A172 (cell line): ENCODE measurements at regions not wholly inside any gene's neighbourhood (a gene's known extent, or its start where the extent isn't known, plus 50 kb on each side); places are given as distances from the start of the nearest gene placed in this dataset.

ENCODE experiments used
- DNase-seq: peaks from one replicate; pipeline ENCODE4 v3.0.0-alpha.2; 2015; ENCODE audit warnings: low spot score

DNA sequence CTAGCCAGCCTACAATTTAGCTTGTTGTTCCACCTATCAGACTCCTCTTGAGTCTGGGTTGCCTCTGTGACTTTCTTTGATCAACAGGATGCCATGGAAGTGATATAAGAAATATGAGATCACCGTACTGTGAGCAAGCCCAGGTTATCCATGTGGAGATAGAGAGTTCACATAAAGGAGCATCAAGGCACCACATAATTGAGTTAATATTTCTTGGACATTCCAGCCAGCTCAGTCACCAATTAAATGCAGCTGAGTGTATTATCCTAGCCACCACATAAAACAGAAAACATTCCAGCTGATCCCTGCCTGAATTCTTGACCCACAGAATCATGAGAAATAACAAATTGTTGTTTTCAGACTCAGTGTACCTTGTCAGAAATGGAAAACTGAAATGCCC is 253.6 kb downstream of the PPP1R2C start:
- DNase-seq = peak; percentile 74

DNA sequence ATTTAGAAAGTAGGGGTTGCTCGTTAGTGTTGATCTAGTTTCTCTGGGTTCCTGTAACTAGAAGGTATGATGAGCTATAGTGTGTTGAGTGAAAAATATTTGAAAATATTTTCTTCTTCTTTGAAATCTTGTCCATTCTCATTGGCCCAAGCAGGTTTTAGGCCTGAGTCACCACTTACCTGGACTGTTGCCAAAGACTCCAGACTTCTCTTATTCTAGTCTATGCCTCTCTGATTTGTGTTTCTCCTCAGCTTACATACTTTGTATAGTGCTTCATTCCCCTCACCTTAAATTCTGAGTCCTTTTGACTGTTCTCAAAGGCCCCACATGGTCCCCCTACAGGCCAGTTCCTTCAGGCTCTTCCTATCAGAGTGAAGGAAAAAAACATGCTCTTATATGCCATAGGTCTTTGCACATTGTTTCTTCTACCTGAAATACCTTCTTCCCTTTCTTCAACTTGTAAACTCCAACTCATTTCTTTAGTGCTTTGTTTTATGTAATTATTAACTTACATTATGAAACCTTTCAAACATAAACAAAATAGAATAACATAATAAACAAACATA is 258.2 kb downstream of the PPP1R2C start:
- DNase-seq = peak; percentile 45

DNA sequence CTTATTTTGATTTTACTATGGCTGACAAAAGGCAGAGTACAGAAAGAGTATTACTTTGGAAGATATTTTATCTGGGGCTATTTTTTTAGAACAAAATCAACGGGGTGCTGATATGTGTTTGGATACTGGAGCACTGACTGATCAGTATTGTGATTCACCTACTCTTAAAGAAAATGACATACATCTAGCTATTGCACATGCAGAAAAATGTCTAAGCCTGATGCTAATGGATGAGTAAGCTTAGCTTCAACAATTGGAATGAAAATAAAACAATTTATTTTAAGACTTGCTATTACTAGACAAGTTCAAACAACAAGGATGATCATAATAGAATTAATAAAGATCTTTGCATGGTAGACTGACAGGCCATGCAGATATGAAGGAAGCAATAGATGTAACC is 262.0 kb downstream of the PPP1R2C start:
- no peak for DNase-seq

DNA sequence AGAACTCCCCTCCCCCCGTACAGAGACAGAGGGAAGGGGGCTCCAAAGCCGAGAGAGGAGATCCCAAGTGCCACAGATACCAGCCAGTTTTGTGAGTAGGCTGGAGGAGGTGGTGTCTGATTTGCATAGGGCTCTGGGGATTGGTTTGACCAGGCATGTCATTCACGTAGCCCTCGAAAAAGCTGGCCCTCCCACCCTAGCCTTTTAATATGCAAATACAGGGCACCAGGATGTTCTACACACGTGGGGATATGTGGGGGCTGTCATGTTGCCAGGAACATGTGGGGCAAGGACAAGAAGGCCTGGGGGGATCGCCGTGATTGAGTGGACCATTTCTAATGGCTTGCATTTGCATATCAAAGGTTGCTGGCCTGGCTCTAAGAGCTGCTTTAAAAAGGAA is 272.9 kb downstream of the PPP1R2C start:
- DNase-seq = no peak

DNA sequence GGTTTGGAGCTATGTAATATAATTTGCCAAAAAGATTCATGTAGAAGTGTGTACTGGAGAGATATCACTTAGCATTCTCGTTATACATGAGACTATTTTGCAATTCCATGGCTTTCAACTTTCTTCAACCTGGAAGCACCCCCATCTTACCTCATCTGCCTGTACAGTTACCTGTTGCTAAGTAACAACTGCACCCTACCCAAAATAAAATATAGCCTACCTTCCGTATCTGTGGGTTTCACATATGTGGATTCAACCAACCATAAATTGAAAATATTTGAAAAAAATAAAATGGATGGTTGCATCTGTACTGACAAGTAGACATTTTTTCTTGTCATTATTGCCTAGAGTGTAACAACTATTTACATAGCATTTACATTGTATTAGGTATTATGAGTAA is 278.3 kb downstream of the PPP1R2C start:
- no peak for DNase-seq

DNA sequence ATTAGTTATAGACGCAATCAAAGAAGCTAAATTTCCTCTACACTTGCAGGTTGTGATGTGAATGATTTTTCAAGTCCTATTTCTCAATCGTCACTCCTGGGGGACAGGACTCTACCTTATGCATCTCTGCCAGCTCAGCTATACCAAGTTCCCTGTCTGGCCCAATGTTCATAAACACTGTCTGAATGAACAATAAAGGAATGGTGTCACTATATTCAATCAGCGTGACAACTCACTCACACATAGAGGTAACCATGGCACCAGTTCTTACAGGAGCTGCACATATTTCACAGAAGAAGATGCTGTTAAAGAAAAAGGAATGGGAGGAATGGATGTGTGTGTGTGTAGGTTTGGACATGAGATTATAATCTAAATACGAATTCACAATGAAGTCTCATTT is 280.6 kb downstream of the PPP1R2C start:
- no peak for DNase-seq

DNA sequence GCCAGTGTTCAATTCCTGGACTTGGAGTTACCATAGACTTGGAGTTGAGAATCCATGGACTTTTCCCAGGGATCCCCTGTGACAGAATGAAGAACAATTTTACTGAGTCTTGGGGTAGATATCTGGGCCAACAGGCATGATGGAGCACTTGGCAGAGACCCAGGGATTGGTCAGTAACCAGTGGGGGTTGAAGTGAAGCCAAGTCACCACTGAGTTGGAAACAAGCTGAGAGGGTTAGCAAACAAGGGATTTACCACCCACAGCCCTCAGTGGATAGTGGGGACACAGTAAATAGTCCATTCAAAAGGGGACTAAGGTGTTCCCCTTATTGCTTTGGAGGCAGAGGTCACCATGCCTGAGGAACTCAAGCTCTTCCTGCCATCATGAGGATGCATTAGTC is 281.7 kb downstream of the PPP1R2C start:
- no peak for DNase-seq

DNA sequence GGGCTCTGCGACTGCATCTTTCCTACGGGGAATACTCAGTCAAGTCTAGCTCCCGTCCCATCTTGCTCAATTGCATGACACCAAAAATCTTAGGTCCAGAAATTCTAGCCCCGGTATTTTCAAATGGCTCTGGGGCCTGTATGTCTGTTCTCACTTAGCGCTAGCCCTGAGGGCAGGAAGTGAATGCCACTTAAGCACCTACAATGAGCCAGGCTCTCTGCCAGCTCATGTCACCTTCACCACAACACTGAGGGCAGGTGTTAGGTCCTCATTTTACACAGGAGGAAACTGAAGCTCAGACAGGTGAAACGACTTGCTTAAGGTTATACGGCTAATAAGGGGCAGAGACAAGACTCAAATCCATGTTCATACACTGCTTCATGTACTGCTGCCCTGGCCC is 282.8 kb downstream of the PPP1R2C start:
- no peak for DNase-seq

DNA sequence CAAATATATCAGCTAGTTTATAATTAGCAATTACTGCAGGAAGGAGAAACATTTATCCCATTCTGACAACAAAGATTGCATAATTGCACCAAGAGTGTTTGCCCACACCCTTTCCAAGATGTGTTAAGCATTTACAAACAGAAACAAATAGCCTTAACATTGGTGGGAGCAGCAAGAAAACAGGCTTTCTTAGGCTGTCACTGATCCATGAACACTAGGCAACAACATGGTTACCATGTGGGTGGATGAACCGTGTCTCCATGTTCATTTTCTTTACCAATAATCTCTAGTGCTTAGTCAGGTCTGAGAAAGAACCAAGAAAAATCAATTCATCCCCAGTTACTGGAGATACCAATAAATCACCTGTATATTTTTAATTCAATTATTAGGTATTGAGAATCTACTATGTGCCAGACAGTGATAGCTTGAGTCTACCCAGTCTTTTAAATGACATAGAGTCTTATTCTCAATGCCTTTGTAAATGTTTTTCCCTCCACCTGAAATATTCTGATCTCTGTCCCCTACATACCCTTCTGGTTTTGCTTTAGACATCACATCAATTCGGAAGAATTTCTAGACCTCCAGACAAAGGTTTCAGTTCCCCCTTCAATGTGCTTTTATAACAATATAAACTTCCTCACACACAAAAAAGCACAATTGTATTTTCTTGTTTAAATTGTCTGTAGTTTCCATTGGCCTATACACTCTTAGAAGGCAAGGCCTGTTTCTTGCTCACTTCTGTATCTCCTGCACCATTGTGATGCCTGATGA is 286.6 kb downstream of the PPP1R2C start:
- DNase-seq = no peak

DNA sequence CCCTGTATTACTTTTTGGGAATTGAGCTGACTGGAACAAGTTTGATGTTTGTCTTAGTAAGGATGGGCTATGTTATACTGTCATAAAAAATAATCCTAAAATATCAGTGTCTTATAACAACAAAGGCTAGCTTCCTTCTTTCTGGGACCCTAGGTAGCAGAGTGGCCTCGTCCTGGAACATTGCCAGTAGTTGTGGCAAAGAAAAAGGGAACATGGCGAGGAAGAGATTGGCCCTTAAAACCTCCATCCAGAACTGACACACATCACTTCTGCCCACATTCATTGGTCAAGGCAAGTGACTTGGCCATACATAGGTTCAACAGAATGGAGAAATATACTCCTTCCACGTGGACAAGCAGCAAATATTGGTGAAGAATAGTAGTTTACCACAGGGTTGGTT is 287.9 kb downstream of the PPP1R2C start:
- no peak for DNase-seq

DNA sequence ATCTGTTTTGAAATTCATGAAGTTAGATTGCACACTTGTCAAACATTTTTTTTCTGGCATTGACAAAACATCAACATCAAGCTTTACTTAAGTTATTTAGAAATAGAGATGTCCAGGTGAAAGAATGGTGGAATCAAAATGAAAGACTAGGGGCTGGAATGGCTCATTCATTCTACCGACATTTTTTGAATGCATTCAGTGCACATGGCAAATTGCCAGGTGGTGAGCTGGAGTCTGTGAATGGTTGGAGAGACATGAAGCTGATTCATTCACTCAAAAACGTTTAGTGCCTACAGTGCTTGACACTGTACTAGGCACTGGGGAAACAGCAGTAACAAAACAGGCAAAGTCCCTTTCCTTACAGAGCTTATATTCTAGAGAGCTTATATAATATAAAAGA is 292.4 kb downstream of the PPP1R2C start:
- DNase-seq = no peak

DNA sequence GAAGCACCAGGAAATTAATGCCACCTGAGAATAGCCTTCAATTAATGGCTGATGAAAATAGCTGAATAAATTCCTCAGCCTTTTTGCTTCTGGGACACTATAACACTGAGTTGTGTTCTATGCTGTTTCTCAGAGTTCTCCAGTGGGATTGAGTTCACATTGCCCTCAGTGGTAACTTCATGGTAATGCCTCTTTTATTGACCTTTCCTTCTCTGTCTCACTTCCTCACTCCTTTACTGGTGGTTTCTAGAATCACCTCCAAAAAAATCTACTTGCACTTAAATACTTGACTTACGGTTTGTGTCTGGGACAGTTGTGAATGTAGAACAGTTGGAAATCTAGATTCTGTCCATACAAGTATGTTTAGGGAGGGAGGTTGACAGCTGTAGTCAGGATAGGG is 293.7 kb downstream of the PPP1R2C start:
- DNase-seq = no peak

DNA sequence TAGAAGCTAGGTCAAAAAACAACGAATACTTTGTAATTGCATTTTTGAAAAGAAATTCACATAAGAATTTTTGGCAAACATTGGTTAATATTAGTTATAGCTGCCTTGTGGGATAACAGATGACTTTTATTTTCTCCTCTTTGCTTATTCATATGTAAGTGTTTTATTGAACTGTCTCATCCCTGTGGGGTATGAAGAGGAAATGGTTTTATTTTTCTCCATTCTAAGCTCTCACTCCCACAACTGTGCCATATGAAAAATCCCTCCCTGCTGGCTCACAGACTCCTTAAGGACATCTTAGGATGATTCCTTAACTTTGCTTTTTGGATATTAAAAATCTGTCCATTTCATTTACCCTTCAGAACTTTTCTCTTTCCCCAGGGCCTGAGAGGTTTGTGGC is 300.6 kb downstream of the PPP1R2C start:
- DNase-seq = no peak

DNA sequence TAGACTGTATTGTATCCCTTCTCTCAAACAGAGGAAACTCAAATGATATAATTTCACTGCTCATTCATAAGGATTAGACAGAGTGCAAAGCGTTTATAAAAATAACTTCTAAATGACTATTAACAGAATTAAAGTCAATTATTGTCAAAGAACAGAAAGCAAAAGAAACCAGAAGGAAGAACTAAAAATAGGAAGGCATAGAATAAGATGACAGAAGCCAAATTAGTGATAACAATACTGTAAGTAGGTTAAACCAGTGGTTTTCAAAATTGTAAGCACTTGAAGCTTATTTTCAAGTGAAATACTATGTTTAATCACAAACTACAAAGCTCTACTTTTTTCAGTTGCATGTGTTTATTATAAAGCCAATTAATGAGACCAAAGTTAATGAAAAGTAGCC is 305.2 kb downstream of the PPP1R2C start:
- DNase-seq = no peak

DNA sequence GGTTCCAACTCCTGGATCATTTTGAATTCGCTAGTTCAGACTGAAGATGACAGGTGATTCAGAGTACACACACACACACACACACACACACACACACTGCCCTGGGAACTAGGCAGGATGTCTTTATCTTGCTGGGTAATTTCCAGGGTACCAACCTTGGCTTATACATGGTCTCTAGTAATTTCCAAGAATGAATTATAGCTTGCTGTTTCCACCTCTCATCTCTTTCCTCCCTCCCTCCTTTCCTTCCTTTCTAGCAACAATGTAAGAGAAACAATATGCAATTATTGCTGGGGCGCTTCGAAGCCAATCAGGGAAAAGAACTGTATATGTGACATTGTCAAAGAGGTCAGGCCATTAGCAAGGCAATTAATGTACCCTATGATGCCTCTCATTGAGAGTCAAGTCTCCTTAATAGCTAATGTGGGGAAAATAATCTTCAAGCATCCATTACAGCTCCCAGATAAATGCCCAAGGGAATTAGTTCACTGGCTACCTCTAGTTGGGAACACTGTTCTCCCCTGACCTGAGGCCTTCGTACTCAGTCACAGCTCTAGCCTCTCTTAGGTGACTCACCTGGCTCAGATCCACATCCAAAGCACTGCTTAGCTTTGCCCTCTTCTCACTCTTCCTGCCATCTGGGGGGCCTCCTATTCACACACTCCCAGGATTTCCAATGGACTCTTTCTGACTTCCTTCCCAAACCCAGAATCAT is 311.5 kb downstream of the PPP1R2C start:
- DNase-seq = peak; percentile 3

DNA sequence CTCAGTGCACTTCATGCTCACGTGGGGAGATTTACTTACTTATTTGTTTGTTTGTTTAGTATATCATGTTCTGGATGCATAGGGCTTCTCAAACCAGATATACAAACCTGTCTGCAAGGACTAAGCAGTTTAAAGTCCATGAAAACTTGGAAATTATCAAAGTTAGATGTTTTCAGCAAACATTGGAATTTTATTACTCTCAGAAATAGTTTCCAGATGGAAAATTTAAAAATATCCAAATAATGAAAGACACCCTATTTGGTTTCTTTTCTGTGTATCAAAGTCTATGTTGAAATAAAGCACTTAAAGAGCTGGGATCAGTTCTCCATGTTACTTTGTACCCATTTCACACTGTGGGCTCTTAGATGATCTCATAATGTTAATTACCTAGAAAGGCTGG is 312.1 kb downstream of the PPP1R2C start:
- DNase-seq = no peak

DNA sequence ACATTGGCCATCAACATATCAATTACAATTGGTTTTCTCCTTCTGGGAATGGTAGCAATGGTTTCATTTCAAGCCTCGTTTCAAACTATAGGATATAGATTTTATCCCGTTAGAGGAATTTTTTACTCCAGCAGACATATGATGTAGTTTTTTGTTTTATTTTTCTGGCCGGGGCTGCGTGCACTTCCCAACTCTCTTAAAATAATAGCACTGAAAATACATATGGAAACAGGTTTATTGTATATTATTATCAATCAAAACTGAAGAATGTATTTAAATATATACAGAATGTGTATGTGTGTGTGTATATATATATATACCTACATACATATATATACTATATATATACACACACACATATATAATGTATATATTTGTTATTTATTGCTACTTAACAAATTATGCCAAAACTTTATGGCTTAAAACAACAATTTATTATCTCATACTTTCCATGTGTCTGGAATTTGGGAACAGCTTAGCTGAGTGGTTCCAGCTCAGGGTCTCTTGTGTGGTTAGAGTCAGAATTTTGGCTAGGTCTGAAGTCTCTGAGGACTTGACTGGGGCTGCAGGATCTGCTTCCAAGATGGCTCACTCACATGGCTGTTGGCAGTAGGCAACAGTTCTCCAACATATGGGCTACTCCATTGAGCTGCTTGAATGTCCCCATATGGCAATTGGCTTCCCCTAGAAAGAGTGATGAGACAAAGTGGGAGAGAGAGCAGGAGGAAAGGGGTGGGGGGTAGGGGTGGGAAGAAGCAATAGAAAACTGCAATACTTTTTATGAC is 314.1 kb downstream of the PPP1R2C start:
- DNase-seq = no peak

DNA sequence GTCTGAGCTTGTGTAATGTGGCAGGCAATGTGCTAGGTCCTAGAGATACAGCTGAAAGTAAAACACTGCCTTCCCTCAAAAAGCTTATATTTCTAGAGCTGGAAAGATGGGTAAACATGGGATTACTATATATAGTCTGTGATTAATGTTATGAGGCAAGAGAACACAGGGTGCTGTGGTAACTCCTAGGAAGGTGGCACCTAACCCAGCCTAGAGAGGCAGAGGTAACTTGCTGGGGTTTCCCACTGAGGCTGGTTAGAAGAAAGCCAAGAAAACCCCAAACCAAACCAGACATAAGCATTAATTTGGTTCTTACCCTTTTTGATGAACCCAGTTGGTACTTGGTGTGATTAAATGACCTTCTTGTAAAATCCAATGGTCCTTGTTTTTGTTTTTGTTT is 315.0 kb downstream of the PPP1R2C start:
- no peak for DNase-seq

DNA sequence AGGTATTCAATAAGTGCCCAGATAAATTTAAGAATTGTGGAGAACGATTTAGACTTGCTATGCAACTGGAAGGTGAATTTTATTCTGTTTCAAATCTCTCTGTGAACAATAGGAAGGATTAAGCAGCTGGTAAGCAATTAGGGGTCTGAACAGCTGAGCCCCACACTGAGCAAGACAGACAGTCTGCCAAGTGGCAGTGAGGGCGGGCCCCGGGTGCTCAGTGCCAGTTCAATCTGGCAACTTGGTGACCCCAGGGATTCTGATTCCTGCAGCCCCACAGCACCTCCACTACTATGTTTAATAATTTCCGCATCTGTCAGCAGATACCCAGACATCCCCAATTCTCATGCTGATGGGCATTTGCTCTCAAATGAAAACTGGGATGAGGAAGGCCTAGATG is 317.3 kb downstream of the PPP1R2C start:
- DNase-seq = no peak

DNA sequence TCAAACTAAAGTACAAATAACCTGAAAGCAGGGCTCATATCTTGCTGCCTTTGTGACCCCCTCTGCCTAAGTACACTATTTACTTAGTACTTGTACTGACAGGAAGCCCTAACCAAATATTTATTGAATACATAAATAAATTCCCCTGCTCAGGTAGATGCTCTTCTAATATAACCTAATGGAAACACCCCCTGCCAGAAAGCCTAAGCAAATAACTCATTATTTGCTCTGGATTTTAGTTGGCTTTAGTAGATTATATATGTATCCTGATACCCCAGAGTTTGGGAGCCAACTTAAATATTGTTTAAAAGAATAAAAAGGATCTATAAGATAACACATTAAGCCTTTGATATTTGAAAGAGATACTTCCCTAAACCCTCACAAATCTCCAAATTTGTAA is 318.2 kb downstream of the PPP1R2C start:
- DNase-seq = no peak

DNA sequence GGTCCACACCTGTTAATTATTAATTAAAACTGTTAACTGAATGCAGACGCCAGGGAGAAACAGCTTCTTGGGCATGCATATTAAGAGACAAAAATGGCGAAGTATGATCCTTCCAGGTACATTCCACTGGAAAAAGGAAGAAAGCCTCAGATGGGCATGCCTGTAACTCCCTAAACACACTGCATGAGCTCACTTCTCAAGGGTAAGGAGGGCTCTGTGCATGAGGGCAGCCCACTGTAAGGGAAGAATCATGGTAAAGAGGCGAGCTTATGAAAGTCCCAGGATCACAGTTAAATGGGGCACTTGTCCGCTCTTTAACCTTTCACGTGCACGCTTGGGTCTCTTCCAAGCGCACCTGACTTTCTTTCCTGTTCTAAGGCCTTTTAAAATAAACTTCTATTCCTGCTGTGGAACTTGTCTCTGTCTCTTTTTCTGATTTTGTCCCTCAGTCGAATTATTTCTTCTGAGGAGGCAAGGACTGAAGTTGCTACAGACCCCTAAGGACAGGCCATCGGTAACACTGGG is 321.7 kb downstream of the PPP1R2C start:
- no peak for DNase-seq

DNA sequence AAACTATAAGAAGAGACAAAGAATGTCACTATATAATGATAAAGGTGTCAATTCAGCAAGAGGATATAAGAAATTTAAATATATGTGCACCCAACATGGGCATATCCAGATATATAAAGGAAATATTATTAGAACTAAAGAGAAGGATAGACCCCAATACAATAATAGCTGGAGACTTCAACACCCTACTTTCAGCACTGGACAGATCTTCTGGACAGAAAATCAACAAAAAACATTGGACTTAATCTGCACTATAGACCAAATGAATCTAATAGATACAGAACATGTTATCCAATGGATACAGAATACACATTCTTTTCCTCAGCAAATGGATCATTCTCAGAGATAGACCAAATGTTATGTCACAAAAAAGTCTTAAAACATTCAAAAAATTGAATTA is 327.7 kb downstream of the PPP1R2C start:
- DNase-seq = no peak
